Endodermal cell (in vitro differentiated cells): ENCODE measurements at regions not wholly inside any gene's neighbourhood (a gene's known extent, or its start where the extent isn't known, plus 50 kb on each side); places are given as distances from the start of the nearest gene placed in this dataset.

ENCODE experiments used
- DNase-seq: peaks from one replicate; pipeline ENCODE4 v3.0.0-alpha.2; 2017
- H3K27ac ChIP-seq: 2 replicates; pipeline ENCODE4 v1.5.1; 2013; ENCODE audit warnings: mild to moderate bottlenecking, low read depth, low read length, moderate library complexity
- H3K27me3 ChIP-seq: 2 replicates; pipeline ENCODE4 v1.6.1; 2013; ENCODE audit warnings: mild to moderate bottlenecking, low read length, moderate library complexity; ENCODE audit not compliant: insufficient read depth, control insufficient read depth, poor library complexity, severe bottlenecking
- H3K36me3 ChIP-seq: 2 replicates; pipeline ENCODE4 v1.7.0; 2013; ENCODE audit warnings: mild to moderate bottlenecking, low read length, moderate library complexity; ENCODE audit not compliant: control insufficient read depth, insufficient read depth
- H3K4me1 ChIP-seq: one replicate; pipeline ENCODE4 v1.7.0; 2013; ENCODE audit warnings: low read length; ENCODE audit not compliant: control insufficient read depth, insufficient read depth
- H3K4me3 ChIP-seq: 2 replicates; pipeline ENCODE4 v1.5.1; 2013; ENCODE audit warnings: mild to moderate bottlenecking, low read length, moderate library complexity
- H3K9ac ChIP-seq: 2 replicates; pipeline ENCODE4 v1.6.1; 2013; ENCODE audit warnings: mild to moderate bottlenecking, low read length, moderate library complexity; ENCODE audit not compliant: poor library complexity, severe bottlenecking; ENCODE audit errors: extremely low read depth
- H3K9me3 ChIP-seq: 2 replicates; pipeline ENCODE4 v1.6.1; 2013; ENCODE audit warnings: mild to moderate bottlenecking, low read length, moderate library complexity; ENCODE audit not compliant: control insufficient read depth
- H3K27ac Mint-ChIP-seq: 2 replicates; pipeline ENCODE4 v1.8.0; 2020; ENCODE audit warnings: mixed read lengths
- H3K27me3 Mint-ChIP-seq: 2 replicates; pipeline ENCODE4 v1.8.0; 2021; ENCODE audit warnings: mild to moderate bottlenecking, mixed read lengths; ENCODE audit not compliant: insufficient read depth
- H3K36me3 Mint-ChIP-seq: 2 replicates; pipeline ENCODE4 v1.8.0; 2020; ENCODE audit warnings: low read depth, mixed read lengths
- H3K4me1 Mint-ChIP-seq: 2 replicates; pipeline ENCODE4 v1.8.0; 2020; ENCODE audit warnings: mixed read lengths
- H3K4me3 Mint-ChIP-seq: 2 replicates; pipeline ENCODE4 v1.8.0; 2020; ENCODE audit warnings: mild to moderate bottlenecking, moderate library complexity, mixed read lengths
- H3K9me3 Mint-ChIP-seq: 2 replicates; pipeline ENCODE4 v1.8.0; 2020; ENCODE audit warnings: mild to moderate bottlenecking, mixed read lengths
- WGBS, 2 experiments: methylation state at CpG; one replicate each; pipeline versions ENCODE4 v1.1.5 to v1.1.7; 2013; ENCODE audit warnings: missing lambda C conversion rate in 2 of 2, mixed read lengths in 1 of 2; ENCODE audit not compliant: insufficient coverage in 1 of 2, insufficient read length in 1 of 2; 5-methylcytosine and 5-hydroxymethylcytosine counted together
- TF ChIP-seq, protein P1 (sequence below): fragments of 200-600 bp; sonication (generic); conservative IDR thresholded peaks from 2 replicates; pipeline ENCODE4 v1.5.0; 2021; ENCODE audit warnings: antibody characterized with exemption, mild to moderate bottlenecking

DNA sequence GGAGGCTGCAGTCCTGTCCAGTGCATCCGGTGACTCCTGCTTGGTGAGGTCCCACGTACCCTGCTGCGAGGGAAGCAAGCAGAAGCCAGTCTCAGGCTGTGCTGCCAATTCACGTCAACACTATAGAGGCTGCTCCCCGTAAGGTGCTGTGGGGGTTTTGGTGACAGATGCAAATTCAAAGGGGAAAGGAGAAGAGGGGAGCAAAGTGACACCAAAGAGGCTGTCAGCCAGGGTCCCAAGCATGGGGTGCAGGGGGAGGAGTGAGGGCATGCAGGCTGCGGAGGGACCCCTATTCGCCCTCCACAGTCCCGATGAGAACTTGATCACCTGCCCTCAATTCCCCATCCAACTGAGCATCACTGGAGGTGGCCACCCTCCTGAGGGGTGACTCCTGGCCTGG lies 179.4 kb upstream of the HS6ST1 start:
- Mint-ChIP-seq H3K4me3 (no peak overlapping the region), H3K36me3 (no peaks in the 10 kb centered on the region), H3K27ac (no peak overlapping the region), H3K4me1 (peaks cover 16% of the 10 kb centered on the region), H3K9me3 (no peaks in the 10 kb centered on the region), H3K27me3 (peaks cover 13% of the 10 kb centered on the region)
- WGBS, 2 experiments: 89 to 94% methylated on average over 5 to 8 of the region's 8 CpGs
- Histone ChIP-seq H3K9ac (no peak overlapping the region), H3K4me1 (peaks cover 5% of the 10 kb centered on the region), H3K9me3 (no peaks in the 10 kb centered on the region), H3K36me3 (no peaks in the 10 kb centered on the region), H3K27me3 (no peaks in the 10 kb centered on the region), H3K27ac (no peak overlapping the region), H3K4me3 (no peak overlapping the region)
- no peak for DNase-seq
- TF ChIP-seq, protein P1, sequence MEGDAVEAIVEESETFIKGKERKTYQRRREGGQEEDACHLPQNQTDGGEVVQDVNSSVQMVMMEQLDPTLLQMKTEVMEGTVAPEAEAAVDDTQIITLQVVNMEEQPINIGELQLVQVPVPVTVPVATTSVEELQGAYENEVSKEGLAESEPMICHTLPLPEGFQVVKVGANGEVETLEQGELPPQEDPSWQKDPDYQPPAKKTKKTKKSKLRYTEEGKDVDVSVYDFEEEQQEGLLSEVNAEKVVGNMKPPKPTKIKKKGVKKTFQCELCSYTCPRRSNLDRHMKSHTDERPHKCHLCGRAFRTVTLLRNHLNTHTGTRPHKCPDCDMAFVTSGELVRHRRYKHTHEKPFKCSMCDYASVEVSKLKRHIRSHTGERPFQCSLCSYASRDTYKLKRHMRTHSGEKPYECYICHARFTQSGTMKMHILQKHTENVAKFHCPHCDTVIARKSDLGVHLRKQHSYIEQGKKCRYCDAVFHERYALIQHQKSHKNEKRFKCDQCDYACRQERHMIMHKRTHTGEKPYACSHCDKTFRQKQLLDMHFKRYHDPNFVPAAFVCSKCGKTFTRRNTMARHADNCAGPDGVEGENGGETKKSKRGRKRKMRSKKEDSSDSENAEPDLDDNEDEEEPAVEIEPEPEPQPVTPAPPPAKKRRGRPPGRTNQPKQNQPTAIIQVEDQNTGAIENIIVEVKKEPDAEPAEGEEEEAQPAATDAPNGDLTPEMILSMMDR: no peak

DNA sequence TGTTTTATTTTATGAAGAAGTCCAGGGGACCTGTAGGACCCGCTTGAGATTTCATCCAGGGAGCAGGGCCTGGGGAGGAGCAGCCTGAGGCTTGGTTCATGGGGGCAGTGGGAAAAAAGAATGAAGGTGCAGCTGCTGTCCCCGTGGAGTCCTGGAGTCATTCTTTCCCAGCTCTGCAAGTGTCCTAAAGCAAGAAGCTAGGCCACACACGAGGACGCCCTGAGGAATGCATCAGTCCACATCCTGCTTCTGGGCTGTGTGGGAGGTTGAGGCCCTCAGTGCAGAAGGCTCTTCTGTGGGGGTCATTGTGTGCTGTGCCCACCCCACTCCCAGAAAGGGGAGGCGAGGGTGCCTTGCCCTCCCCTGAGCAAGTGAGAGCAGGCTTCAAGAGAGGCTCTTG lies 179.9 kb upstream of the HS6ST1 start:
- no peaks in the 10 kb centered on the region for H3K36me3 ChIP-seq
- no peaks in the 10 kb centered on the region for H3K9me3 ChIP-seq
- 87 to 89% methylated on average over 4 to 5 of the region's 5 CpGs for WGBS, 2 experiments
- Mint-ChIP-seq H3K9me3 (no peaks in the 10 kb centered on the region), H3K36me3 (no peaks in the 10 kb centered on the region), H3K27me3 (peaks cover 12% of the 10 kb centered on the region), H3K4me1 (peaks cover 16% of the 10 kb centered on the region), H3K4me3 (no peak overlapping the region), H3K27ac (no peak overlapping the region)
- no peak for DNase-seq
- no peaks in the 10 kb centered on the region for H3K27me3 ChIP-seq
- TF ChIP-seq, protein P1: no peak
- H3K9ac ChIP-seq: no peak overlapping the region
- H3K4me3 ChIP-seq: no peak overlapping the region
- H3K27ac ChIP-seq: no peak overlapping the region
- H3K4me1 ChIP-seq: peaks cover 5% of the 10 kb centered on the region

DNA sequence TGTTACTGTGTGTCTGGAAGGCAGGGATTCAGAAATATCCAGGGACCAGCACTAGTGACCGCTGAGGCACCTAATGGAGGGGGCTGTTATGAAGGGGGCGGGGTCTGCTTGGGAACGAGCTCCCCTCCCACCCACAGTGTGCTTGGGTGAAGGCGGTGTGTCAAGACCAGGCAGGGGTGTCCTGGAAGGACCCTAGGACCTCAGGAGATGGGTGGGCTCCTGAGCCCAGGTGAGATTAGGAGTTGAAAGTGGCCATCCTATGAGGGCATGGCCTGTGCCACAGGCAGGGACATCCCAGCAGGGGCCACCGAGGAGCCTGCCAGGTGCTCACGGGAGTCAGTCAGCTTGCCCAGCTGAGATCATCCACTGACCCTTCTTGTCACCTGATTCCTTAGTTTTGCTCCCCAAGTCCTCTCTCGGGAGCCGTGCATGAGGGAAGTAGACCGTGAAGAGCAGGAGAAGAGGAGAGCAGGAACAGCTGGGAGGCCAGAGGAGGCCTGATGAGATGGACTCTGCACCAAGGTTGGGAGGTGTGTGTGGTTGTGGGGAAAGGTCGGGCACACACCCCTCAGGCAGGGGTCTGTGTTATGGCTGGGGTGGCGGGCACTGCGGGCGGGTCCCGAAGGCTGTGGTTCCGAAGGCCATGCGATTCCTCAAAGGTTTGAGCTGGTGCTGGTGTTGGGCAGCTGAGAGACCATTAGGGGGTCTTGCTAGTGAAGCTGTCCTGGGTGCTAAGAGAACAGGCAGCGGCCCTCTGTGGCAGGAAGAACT lies 180.9 kb upstream of the HS6ST1 start:
- H3K4me3 Mint-ChIP-seq: no peak overlapping the region
- Histone ChIP-seq H3K9me3 (no peaks in the 10 kb centered on the region), H3K9ac (no peak overlapping the region), H3K4me3 (no peak overlapping the region), H3K36me3 (no peaks in the 10 kb centered on the region), H3K4me1 (peaks cover under 1% of the 10 kb centered on the region), H3K27ac (no peak overlapping the region), H3K27me3 (no peaks in the 10 kb centered on the region)
- TF ChIP-seq, protein P1: no peak
- H3K27ac Mint-ChIP-seq: no peak overlapping the region
- H3K27me3 Mint-ChIP-seq: peaks cover 2% of the 10 kb centered on the region
- 95 to 100% methylated on average over 4 to 17 of the region's 17 CpGs for WGBS, 2 experiments
- H3K36me3 Mint-ChIP-seq: no peaks in the 10 kb centered on the region
- H3K9me3 Mint-ChIP-seq: no peaks in the 10 kb centered on the region
- peak; percentile 38 for DNase-seq
- peaks cover 7% of the 10 kb centered on the region for H3K4me1 Mint-ChIP-seq
